AG09309 (cell line): ENCODE measurements at regions not wholly inside any gene's neighbourhood (a gene's known extent, or its start where the extent isn't known, plus 50 kb on each side); places are given as distances from the start of the nearest gene placed in this dataset.

Source experiments
- DNase-seq: peaks from one replicate; pipeline ENCODE4 v3.0.0-alpha.2; 2010; ENCODE audit warnings: low read depth
- H3K4me3 ChIP-seq: 2 replicates; pipeline ENCODE4 v1.5.1; 2011; ENCODE audit warnings: mild to moderate bottlenecking, low read depth, low read length, moderate library complexity; ENCODE audit not compliant: control insufficient read depth
- TF ChIP-seq, protein P1 (sequence below): IDR thresholded peaks from 2 replicates; pipeline ENCODE4 v1.5.1; 2011; ENCODE audit warnings: mild to moderate bottlenecking, low read depth, low read length, inconsistent platforms; ENCODE audit not compliant: insufficient read depth, control insufficient read depth; ENCODE audit errors: missing control alignments

DNA sequence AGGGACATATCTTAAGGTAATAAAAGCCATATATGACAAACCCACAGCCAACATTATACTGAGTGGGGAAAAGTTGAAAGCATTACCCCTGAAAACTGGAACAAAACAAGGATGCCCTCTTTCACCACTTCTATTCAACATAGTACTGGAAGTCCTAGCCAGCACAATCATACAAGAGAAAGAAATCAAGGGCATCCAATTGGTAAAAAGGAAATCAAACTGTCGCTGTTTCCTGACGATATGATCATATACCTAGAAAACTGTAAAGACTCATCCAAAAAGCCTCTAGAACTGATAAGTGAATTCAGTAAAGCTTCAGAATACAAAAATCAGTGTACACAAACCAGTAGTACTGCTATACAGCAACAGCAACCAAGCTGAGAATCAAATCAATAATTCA is 53.8 kb upstream of the PSME4 start:
- TF ChIP-seq, protein P1, sequence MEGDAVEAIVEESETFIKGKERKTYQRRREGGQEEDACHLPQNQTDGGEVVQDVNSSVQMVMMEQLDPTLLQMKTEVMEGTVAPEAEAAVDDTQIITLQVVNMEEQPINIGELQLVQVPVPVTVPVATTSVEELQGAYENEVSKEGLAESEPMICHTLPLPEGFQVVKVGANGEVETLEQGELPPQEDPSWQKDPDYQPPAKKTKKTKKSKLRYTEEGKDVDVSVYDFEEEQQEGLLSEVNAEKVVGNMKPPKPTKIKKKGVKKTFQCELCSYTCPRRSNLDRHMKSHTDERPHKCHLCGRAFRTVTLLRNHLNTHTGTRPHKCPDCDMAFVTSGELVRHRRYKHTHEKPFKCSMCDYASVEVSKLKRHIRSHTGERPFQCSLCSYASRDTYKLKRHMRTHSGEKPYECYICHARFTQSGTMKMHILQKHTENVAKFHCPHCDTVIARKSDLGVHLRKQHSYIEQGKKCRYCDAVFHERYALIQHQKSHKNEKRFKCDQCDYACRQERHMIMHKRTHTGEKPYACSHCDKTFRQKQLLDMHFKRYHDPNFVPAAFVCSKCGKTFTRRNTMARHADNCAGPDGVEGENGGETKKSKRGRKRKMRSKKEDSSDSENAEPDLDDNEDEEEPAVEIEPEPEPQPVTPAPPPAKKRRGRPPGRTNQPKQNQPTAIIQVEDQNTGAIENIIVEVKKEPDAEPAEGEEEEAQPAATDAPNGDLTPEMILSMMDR, result no peak
- H3K4me3 ChIP-seq, result no peak overlapping the region
- DNase-seq, result no peak

DNA sequence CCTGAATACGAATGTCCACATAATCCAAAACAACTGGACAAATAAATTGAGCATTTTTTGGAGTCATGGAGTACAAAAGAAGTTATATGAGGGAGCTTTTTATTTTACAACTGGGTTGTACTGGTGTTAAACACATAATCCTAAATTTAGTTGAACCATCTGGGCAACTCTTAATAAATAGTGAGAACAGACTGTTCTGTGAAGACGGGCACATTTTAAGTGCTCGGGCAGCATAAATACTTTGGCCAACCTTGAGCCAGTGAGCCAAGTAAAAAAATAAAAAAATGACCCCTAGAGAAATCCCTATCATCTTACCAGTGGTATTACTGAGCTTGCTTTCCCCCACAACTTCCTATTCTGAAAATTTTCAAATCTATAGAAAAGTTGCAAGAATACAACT is 50.9 kb upstream of the PSME4 start:
- no peak for DNase-seq
- no peak overlapping the region for H3K4me3 ChIP-seq
- TF ChIP-seq, protein P1, result no peak

DNA sequence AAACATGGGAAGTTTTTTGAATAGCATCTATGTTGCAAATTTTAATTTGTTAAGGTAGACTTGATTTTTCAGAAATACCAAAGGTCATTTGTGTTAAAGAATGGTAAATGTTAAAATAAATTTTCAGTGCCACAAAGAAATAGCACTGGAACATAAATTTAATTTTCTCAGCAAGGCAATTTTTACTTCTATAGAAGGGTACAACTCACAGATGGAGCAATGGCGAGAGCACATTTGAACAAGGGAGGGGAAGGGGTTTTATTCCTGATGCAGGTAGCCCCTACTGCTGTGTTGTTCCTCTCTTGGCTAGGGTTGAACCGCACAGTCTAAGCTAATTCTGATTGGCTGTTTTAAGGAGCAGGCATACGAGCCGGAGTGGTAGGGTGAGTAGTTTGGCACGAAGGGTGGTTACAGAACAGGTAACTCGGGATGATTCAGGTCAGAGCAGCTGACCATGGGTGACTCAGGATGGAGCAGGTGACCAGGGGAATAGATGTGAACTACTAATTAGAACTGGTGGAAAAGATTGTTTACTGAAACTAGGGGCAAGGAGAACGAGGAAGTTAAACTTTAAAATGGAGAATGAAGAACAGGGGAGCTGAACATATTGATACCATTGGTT is 50.1 kb upstream of the PSME4 start:
- TF ChIP-seq, protein P1, result no peak
- no peak overlapping the region for H3K4me3 ChIP-seq
- DNase-seq, result no peak
